ENCODE measurements at regions not wholly inside any gene's neighbourhood (a gene's known extent, or its start where the extent isn't known, plus 50 kb on each side); places are given as distances from the start of the nearest gene placed in this dataset.

DNA sequence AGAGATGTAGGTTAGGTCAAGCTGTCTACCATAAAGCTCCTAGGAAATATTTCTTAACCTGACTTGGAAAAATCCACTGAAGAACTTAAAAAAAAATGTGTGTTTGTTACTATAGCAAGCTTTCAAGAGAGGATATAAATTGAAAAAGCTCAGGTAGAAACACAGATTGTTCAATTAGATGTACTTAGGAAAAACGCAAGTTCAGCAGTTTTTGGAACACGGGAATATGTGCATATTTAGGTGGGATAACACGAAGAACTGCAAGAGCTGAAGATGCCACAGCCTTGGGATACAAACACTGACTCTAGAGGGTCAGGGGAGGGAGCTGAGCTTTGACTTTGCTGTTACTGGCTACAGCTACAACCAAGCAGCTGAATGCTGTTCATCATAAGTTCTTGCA is 77.8 kb upstream of the FSHB start:
- TF ChIP-seq, protein P1, sequence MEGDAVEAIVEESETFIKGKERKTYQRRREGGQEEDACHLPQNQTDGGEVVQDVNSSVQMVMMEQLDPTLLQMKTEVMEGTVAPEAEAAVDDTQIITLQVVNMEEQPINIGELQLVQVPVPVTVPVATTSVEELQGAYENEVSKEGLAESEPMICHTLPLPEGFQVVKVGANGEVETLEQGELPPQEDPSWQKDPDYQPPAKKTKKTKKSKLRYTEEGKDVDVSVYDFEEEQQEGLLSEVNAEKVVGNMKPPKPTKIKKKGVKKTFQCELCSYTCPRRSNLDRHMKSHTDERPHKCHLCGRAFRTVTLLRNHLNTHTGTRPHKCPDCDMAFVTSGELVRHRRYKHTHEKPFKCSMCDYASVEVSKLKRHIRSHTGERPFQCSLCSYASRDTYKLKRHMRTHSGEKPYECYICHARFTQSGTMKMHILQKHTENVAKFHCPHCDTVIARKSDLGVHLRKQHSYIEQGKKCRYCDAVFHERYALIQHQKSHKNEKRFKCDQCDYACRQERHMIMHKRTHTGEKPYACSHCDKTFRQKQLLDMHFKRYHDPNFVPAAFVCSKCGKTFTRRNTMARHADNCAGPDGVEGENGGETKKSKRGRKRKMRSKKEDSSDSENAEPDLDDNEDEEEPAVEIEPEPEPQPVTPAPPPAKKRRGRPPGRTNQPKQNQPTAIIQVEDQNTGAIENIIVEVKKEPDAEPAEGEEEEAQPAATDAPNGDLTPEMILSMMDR (conservative IDR thresholded peaks at IDR 0.05; ENCODE audit: low read length), result no peak
- no peak overlapping the region for H3K4me3 ChIP-seq (ENCODE audit: low read length)
- no peak for DNase-seq (ENCODE audit: low read depth)

DNA sequence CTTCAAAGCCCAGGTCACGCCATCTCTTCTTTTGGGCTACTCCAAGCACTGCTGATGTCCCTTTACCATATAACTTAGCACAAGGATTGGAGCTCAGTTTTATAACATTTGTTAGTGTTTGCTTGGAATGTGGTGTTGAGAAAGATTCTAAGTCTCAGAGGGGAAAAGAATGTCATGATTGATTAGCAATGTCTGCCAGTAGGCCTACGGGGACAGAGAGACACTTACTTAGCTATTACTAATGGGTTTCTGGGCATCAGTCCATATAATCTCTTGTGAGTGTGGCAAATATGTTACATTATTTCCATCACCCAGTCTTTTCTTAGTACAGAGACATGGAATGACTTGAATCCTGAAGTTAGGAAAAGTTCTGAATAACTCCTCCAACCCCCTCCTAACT is 75.4 kb upstream of the FSHB start:
- TF ChIP-seq, protein P1 (conservative IDR thresholded peaks at IDR 0.05; ENCODE audit: low read length), result no peak
- no peak overlapping the region for H3K4me3 ChIP-seq (ENCODE audit: low read length)
- peak; percentile 50 for DNase-seq (ENCODE audit: low read depth)

DNA sequence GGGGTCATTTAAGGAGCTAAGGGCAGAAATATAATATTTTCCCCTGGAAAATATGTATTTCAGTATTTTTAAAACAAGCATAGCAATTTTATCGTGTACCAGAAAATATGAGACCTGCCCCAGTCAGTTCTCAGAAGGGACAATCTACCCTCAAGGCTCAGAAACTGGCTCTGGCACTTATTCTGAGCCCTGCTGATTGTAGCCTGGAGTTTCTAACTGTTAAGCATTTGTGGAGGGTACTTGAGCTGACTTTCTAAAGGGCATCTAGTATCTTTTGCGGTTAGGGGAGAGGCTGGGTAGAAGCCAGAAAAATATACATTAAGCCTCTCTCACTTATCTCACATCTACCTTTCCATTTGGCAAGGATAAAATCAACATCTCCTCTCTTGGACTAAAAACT is 71.3 kb upstream of the FSHB start:
- TF ChIP-seq, protein P1 (conservative IDR thresholded peaks at IDR 0.05; ENCODE audit: low read length), result no peak
- no peak for DNase-seq (ENCODE audit: low read depth)
- H3K4me3 ChIP-seq (ENCODE audit: low read length), result no peak overlapping the region

DNA sequence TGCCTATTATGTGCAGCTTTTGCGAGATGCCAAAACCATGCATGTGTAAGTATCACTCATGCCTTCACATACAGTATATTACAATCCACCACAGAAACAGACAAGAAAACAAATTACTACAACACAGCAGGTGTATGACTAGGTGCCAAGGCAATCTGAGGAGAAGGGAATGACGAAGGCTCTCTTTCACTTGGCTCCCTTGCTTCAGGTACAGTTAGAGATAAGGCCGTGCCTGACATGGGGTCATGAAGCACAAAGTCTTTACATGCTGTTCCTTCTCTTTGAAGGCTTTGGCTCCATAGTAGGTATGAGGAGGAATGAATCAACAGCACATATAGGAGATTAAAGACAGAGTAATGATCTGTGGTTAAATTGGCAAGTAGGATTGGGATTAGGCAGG is 65.2 kb upstream of the FSHB start:
- H3K4me3 ChIP-seq (ENCODE audit: low read length), result no peak overlapping the region
- TF ChIP-seq, protein P1 (conservative IDR thresholded peaks at IDR 0.05; ENCODE audit: low read length), result no peak
- DNase-seq (ENCODE audit: low read depth), result no peak

GRCh38 chr11:30171661-30172060 is 59.2 kb upstream of the FSHB start:
- DNase-seq (ENCODE audit: low read depth), result no peak
- TF ChIP-seq, protein P1 (conservative IDR thresholded peaks at IDR 0.05; ENCODE audit: low read length), result no peak
- H3K4me3 ChIP-seq (ENCODE audit: low read length), result no peak overlapping the region

DNA sequence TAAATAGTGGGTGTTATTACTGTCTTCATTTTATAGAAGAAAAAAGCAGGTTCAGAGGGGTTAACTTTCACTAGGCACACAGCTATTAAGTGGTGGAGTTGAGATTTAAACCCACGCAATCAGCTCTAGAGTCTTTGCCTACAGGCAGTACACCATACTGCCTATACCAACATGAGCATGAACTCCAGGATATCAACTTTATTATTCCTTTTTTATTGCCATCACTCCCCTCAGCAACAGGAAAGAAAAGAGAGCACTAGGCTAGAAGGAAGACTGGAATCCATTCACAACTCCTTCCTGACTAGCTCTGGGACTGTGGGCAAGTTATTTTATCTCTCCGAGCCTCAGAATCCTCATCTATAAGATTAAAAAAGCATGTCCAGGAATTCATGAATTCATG is 58.7 kb upstream of the FSHB start:
- no peak for DNase-seq (ENCODE audit: low read depth)
- TF ChIP-seq, protein P1 (conservative IDR thresholded peaks at IDR 0.05; ENCODE audit: low read length), result no peak
- no peak overlapping the region for H3K4me3 ChIP-seq (ENCODE audit: low read length)

DNA sequence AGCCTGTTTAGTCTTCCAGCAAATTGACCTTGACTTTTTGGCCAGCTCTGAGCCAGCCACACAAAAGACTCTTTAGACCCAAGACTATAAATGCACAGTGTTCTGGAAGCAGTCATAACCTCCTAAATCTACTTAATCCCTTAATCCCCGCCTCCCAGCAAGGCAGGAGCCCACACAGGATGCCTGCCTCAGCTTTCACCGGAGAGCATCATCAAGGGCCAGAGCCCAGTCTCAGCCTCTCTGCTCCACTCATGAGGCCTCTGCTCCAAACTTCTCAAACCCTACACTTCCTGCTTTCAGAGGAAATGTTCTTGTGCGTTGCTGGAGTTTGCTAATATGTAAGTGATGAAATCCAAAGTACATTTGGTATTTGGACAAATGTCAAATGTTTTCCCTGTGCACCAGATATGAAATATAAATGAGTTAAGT is 57.9 kb upstream of the FSHB start:
- TF ChIP-seq, protein P1 (conservative IDR thresholded peaks at IDR 0.05; ENCODE audit: low read length), result no peak
- H3K4me3 ChIP-seq (ENCODE audit: low read length), result no peak overlapping the region
- DNase-seq (ENCODE audit: low read depth), result no peak

Data from AG10803 (cell line).